C4-2B (cell line): ENCODE measurements at regions not wholly inside any gene's neighbourhood (a gene's known extent, or its start where the extent isn't known, plus 50 kb on each side); places are given as distances from the start of the nearest gene placed in this dataset.

Experiments used
- H3K27ac ChIP-seq: fragments of 450-650 bp; 2 replicates; pipeline ENCODE4 v1.5.1; 2017
- CTCF ChIP-seq: fragments of 450-650 bp; conservative IDR thresholded peaks from 2 replicates; pipeline ENCODE4 v1.5.1; 2017; ENCODE audit warnings: mild to moderate bottlenecking
- ZFX ChIP-seq: fragments of 450-650 bp; IDR thresholded peaks from 2 replicates; pipeline ENCODE4 v1.6.1; 2017

GRCh38 chr2:18436503-18437005 lies 123.9 kb downstream of the RDH14 start:
- TF ChIP-seq ZFX (no peak), CTCF (no peak)
- H3K27ac ChIP-seq = no peak overlapping the region

- TF ChIP-seq ZFX (no peak), CTCF (peak; percentile 77)
- no peak overlapping the region for H3K27ac ChIP-seq
These were observed 124.9 kb downstream of the RDH14 start for GRCh38 chr2:18435426-18436037.

GRCh38 chr2:18433872-18434271 lies 126.6 kb downstream of the RDH14 start:
- no peak overlapping the region for H3K27ac ChIP-seq
- no peak for TF ChIP-seq CTCF
- TF ChIP-seq ZFX = no peak

- TF ChIP-seq CTCF (no peak), ZFX (no peak)
- H3K27ac ChIP-seq = no peak overlapping the region
These were observed 127.5 kb downstream of the RDH14 start for GRCh38 chr2:18432999-18433398.

- no peak for TF ChIP-seq CTCF
- no peak for TF ChIP-seq ZFX
- H3K27ac ChIP-seq = no peak overlapping the region
These were observed 129.3 kb downstream of the RDH14 start for GRCh38 chr2:18430996-18431748.

GRCh38 chr2:18428516-18428915 lies 131.9 kb downstream of the RDH14 start:
- H3K27ac ChIP-seq = no peak overlapping the region
- TF ChIP-seq CTCF = no peak
- no peak for TF ChIP-seq ZFX

- H3K27ac ChIP-seq = no peak overlapping the region
- TF ChIP-seq CTCF (no peak), ZFX (no peak)
These were observed 132.7 kb downstream of the RDH14 start for GRCh38 chr2:18427762-18428161.
